C4-2B (cell line): ENCODE measurements at regions not wholly inside any gene's neighbourhood (a gene's known extent, or its start where the extent isn't known, plus 50 kb on each side); places are given as distances from the start of the nearest gene placed in this dataset.

Experiments
- ZFX ChIP-seq: fragments of 450-650 bp; IDR thresholded peaks from 2 replicates; pipeline ENCODE4 v1.6.1; 2017
- TF ChIP-seq, protein P1 (sequence below): fragments of 450-650 bp; conservative IDR thresholded peaks from 2 replicates; pipeline ENCODE4 v1.5.1; 2017; ENCODE audit warnings: mild to moderate bottlenecking

DNA sequence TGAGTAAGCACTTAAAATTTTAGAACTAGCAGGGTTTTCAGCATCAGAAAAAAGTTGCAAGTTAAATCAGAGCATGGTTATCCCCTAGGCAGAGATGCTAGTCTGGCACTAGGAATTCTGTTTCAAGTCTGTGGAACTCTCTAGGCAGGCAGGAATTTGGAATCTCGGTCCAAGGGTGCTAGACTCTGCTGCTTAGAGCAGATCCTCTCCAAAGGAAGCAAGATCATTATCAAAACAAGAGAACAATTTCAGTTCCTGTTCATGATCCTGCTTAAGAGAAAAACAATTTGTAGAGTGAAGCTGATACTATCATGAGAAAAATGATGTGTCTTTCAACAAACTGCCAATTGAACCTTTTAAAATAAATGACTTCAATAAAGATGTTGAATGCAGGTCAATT, 420.7 kb downstream of the KIF4B start:
- TF ChIP-seq, protein P1, sequence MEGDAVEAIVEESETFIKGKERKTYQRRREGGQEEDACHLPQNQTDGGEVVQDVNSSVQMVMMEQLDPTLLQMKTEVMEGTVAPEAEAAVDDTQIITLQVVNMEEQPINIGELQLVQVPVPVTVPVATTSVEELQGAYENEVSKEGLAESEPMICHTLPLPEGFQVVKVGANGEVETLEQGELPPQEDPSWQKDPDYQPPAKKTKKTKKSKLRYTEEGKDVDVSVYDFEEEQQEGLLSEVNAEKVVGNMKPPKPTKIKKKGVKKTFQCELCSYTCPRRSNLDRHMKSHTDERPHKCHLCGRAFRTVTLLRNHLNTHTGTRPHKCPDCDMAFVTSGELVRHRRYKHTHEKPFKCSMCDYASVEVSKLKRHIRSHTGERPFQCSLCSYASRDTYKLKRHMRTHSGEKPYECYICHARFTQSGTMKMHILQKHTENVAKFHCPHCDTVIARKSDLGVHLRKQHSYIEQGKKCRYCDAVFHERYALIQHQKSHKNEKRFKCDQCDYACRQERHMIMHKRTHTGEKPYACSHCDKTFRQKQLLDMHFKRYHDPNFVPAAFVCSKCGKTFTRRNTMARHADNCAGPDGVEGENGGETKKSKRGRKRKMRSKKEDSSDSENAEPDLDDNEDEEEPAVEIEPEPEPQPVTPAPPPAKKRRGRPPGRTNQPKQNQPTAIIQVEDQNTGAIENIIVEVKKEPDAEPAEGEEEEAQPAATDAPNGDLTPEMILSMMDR: no peak
- no peak for TF ChIP-seq ZFX
